Transverse colon (tissue), 4 donors: ENCODE measurements at regions not wholly inside any gene's neighbourhood (a gene's known extent, or its start where the extent isn't known, plus 50 kb on each side); places are given as distances from the start of the nearest gene placed in this dataset.

ENCODE experiments used
- POLR2A ChIP-seq: fragments of 450-650 bp; IDR thresholded peaks from one replicate; pipeline ENCODE4 v1.6.1; 2016; ENCODE audit warnings: antibody characterized with exemption, mild to moderate bottlenecking, moderate library complexity
- POLR2AphosphoS5 ChIP-seq, 3 donors: sonication (generic); formaldehyde crosslinking; IDR thresholded peaks; one replicate each; pipeline ENCODE4 v1.6.1; 2016; ENCODE audit warnings: antibody characterized with exemption in 3 of 3
- TF ChIP-seq, protein P1 (sequence below), 5 experiments: fragments of 200-600 bp in 3 of 5; fragments of 450-650 bp in 2 of 5; sonication (generic) in 3 of 5; IDR thresholded peaks; 1 replicate in 2 of 5; 2 replicates in 3 of 5; pipeline ENCODE4 v1.5.1; 2016 to 2017; ENCODE audit warnings: antibody characterized with exemption in 5 of 5, inconsistent platforms in 3 of 5, mild to moderate bottlenecking in 2 of 5, moderate library complexity in 1 of 5

DNA sequence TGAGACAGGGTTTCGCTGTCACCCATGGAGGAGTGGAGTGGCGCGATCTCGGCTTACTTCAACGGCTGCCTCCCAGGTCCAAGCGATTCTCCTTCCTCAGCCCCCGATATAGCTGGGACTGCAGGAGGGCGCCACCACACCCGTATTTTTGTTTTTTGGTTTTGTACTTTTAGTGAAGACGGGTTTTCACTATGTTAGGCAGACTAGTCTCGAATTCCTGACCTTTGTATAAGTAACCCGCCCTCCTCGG, 115.4 kb upstream of the BTN3A2 start:
- TF ChIP-seq, protein P1, sequence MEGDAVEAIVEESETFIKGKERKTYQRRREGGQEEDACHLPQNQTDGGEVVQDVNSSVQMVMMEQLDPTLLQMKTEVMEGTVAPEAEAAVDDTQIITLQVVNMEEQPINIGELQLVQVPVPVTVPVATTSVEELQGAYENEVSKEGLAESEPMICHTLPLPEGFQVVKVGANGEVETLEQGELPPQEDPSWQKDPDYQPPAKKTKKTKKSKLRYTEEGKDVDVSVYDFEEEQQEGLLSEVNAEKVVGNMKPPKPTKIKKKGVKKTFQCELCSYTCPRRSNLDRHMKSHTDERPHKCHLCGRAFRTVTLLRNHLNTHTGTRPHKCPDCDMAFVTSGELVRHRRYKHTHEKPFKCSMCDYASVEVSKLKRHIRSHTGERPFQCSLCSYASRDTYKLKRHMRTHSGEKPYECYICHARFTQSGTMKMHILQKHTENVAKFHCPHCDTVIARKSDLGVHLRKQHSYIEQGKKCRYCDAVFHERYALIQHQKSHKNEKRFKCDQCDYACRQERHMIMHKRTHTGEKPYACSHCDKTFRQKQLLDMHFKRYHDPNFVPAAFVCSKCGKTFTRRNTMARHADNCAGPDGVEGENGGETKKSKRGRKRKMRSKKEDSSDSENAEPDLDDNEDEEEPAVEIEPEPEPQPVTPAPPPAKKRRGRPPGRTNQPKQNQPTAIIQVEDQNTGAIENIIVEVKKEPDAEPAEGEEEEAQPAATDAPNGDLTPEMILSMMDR (IDR thresholded peaks at IDR 0.05), result no peak
- TF ChIP-seq POLR2AphosphoS5 (IDR thresholded peaks at IDR 0.05) (no peak), POLR2A (no peak)
